Neutrophil (primary cell): ENCODE measurements at regions not wholly inside any gene's neighbourhood (a gene's known extent, or its start where the extent isn't known, plus 50 kb on each side); places are given as distances from the start of the nearest gene placed in this dataset.

ENCODE experiments used
- H3K27ac ChIP-seq: fragments of 200-600 bp; sonication (generic); 2 replicates; pipeline ENCODE4 v1.5.1; 2016; ENCODE audit warnings: mild to moderate bottlenecking, moderate library complexity
- H3K27me3 ChIP-seq: fragments of 200-600 bp; sonication (generic); 2 replicates; pipeline ENCODE4 v1.6.0; 2016; ENCODE audit warnings: mild to moderate bottlenecking
- H3K36me3 ChIP-seq: fragments of 200-600 bp; sonication (generic); 2 replicates; pipeline ENCODE4 v1.5.1; 2017
- H3K4me1 ChIP-seq, 2 experiments: fragments of 200-600 bp in 1 of 2; sonication (generic) in 1 of 2; 1 replicate in 1 of 2; 2 replicates in 1 of 2; pipeline versions ENCODE4 v1.5.1 to v1.6.1; 2013 to 2016; ENCODE audit warnings: low read depth in 1 of 2, low read length in 1 of 2, mild to moderate bottlenecking in 1 of 2, moderate library complexity in 1 of 2; ENCODE audit not compliant: control insufficient read depth in 1 of 2, insufficient read depth in 1 of 2
- H3K4me3 ChIP-seq, 2 experiments: fragments of 200-600 bp in 1 of 2; sonication (generic) in 1 of 2; 1 replicate in 1 of 2; 2 replicates in 1 of 2; pipeline ENCODE4 v1.5.1; 2013 to 2016; ENCODE audit warnings: low read depth in 1 of 2, low read length in 1 of 2, mild to moderate bottlenecking in 1 of 2, moderate library complexity in 1 of 2
- H3K9me3 ChIP-seq: fragments of 200-600 bp; sonication (generic); 2 replicates; pipeline ENCODE4 v1.5.1; 2016
- TF ChIP-seq, protein P1 (sequence below): fragments of 200-600 bp; sonication (generic); IDR thresholded peaks from 2 replicates; pipeline ENCODE4 v1.5.1; 2016; ENCODE audit warnings: antibody characterized with exemption

DNA sequence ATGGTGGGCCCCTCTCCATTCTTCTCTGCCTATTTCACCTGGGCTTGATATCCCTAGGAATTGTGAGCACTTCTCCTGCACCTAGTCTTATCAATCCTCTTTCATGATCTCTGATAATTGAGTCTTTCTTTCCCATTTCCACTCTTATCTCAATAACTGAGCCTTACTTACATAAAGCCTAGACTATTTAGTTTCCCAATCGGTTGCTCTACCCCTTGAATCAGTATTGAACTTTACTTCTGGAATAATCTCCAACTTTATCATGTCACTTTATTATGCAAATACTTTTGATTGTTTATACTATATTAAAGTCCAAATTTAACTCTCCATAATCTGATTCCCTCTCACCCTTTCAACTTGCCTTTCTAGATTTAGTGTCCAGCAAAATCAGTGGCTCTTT lies 222.7 kb downstream of the SPRY1 start:
- H3K27ac ChIP-seq, result no peak overlapping the region
- no peak overlapping the region for H3K4me3 ChIP-seq
- TF ChIP-seq, protein P1, sequence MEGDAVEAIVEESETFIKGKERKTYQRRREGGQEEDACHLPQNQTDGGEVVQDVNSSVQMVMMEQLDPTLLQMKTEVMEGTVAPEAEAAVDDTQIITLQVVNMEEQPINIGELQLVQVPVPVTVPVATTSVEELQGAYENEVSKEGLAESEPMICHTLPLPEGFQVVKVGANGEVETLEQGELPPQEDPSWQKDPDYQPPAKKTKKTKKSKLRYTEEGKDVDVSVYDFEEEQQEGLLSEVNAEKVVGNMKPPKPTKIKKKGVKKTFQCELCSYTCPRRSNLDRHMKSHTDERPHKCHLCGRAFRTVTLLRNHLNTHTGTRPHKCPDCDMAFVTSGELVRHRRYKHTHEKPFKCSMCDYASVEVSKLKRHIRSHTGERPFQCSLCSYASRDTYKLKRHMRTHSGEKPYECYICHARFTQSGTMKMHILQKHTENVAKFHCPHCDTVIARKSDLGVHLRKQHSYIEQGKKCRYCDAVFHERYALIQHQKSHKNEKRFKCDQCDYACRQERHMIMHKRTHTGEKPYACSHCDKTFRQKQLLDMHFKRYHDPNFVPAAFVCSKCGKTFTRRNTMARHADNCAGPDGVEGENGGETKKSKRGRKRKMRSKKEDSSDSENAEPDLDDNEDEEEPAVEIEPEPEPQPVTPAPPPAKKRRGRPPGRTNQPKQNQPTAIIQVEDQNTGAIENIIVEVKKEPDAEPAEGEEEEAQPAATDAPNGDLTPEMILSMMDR, result no peak
- peaks cover 27 to 29% of the 10 kb centered on the region in 2 experiments for H3K4me1 ChIP-seq
- H3K27me3 ChIP-seq, result no peaks in the 10 kb centered on the region
- H3K9me3 ChIP-seq, result no peaks in the 10 kb centered on the region
- H3K36me3 ChIP-seq, result no peaks in the 10 kb centered on the region

DNA sequence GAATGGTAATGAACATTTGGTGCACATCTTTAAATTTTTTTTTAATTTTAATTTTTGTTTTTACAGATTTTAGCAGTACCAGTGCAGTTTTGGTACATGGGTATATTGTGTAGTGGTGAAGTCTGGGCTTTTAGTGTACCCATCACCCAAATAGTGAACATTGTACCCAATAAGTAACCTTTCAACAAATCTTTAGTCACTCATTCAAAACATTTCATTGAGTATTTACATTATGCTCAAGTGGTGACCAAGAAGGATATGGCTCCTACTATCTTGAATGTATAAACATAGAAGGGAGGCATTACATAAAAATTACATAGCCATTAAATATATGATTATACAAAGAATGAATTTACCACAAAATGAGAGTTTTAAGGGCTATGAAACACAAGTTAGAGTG lies 223.3 kb downstream of the SPRY1 start:
- no peaks in the 10 kb centered on the region for H3K27me3 ChIP-seq
- H3K4me1 ChIP-seq, result peaks cover 27 to 29% of the 10 kb centered on the region in 2 experiments
- no peaks in the 10 kb centered on the region for H3K9me3 ChIP-seq
- no peak overlapping the region for H3K27ac ChIP-seq
- no peaks in the 10 kb centered on the region for H3K36me3 ChIP-seq
- no peak overlapping the region for H3K4me3 ChIP-seq
- TF ChIP-seq, protein P1, result no peak

DNA sequence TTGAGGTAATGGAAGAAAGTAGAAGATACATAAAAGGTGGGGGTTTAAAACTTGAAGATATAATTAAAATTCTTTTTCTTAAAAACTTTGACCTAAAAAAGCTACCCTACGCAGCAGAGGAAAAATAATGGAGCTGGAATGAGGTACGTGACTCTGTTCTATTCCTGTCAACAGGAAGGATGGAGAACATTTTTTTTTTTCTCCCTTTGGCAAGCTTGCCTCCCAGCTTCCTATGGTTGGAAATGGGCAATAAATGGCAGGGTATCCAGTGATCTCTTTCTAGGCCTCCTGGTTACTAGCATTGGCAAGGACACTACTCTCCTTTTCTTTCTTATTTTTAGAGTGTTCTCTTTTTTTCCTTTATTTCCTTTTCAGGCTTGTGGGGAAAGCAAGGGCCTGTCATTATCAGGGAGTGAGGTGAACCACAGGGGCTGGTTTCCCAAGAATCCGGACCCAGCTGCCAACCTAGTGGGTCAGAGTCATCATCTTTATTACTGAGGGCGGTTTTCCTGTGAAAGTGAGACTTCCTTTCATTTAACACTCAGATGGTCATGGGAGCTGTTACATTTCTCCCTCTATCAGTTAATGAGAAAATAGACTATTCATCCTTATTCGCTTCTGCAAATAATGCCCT lies 224.6 kb downstream of the SPRY1 start:
- H3K27ac ChIP-seq, result no peak overlapping the region
- no peaks in the 10 kb centered on the region for H3K27me3 ChIP-seq
- no peak overlapping the region for H3K4me3 ChIP-seq
- no peaks in the 10 kb centered on the region for H3K9me3 ChIP-seq
- TF ChIP-seq, protein P1, result no peak
- peaks cover 27 to 29% of the 10 kb centered on the region in 2 experiments for H3K4me1 ChIP-seq
- H3K36me3 ChIP-seq, result no peaks in the 10 kb centered on the region

DNA sequence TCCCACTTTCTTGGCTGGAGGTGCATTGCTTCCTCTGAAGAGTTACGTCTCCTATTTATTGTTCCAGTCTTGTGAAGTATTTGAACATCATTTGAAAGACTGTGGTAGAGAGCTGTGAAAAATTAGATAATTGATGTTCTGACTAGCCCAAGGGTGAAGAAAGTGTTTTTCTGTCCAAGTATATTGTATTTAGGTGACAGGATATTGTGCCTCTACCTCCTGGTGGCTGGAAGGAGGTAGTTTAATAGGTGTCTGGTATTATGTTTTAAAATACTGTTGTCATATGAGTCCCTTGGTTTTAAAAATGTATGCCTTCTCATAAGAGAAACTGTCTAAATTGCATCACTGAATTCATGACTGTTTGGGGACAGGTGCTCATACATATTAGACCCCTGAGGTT lies 226.0 kb downstream of the SPRY1 start:
- H3K36me3 ChIP-seq, result no peaks in the 10 kb centered on the region
- no peaks in the 10 kb centered on the region for H3K9me3 ChIP-seq
- peaks cover 15 to 17% of the 10 kb centered on the region in 2 experiments for H3K4me1 ChIP-seq
- TF ChIP-seq, protein P1, result no peak
- H3K27me3 ChIP-seq, result no peaks in the 10 kb centered on the region
- H3K4me3 ChIP-seq, result no peak overlapping the region
- H3K27ac ChIP-seq, result no peak overlapping the region

DNA sequence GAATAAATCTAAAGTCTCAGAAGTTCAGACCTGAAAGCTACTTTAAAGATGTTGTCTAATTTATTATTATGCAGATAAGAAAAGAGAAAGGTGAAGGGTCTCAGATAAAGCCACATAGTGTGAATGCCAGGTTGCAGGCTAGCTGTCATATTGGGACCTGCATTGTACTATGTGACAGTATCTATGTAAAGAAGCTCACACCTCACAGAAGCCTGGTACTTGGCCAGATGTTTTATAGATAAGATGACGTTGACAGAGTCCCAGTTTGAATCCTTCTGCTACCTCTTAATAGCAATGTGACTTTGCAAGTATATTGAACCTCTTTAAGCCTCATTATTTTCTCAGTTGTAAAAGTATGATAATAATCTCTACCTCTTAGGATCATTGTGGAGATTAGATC lies 227.0 kb downstream of the SPRY1 start:
- Histone ChIP-seq H3K4me3 (no peak overlapping the region), H3K27me3 (no peaks in the 10 kb centered on the region), H3K27ac (no peak overlapping the region), H3K9me3 (no peaks in the 10 kb centered on the region), H3K36me3 (no peaks in the 10 kb centered on the region), H3K4me1 (peaks cover 5 to 9% of the 10 kb centered on the region in 2 experiments)
- TF ChIP-seq, protein P1, result no peak
